Endothelial cell of umbilical vein (primary cell): ENCODE measurements at regions not wholly inside any gene's neighbourhood (a gene's known extent, or its start where the extent isn't known, plus 50 kb on each side); places are given as distances from the start of the nearest gene placed in this dataset.

Experiments used
- BruUV-seq: library from RNA; stranded (reverse); fragments of 400-500 nt; replicated peaks from 2 replicates; lab custom pipeline; 2021; lab: Mats Ljungman, UMichigan
- CTCF ChIA-PET: fragments of 300-600, 350-600 bp; sonication (Branson Sonifier 250); formaldehyde crosslinking; loops from one replicate; lab custom pipeline; 2021; ENCODE audit warnings: antibody characterized with exemption, inconsistent platforms; lab: Charles Lee
- POLR2A ChIA-PET: fragments of 300-600, 350-600 bp; sonication (Branson Sonifier 250); formaldehyde crosslinking; loops from one replicate; lab custom pipeline; 2021; ENCODE audit warnings: antibody characterized with exemption, inconsistent platforms; lab: Charles Lee
- DNase-seq: peaks from one replicate; pipeline ENCODE4 v3.0.0-alpha.2; 2011; ENCODE audit warnings: low read depth, low spot score
- FAIRE-seq: peaks from 2 replicates; lab custom pipeline; 2011; peaks lifted over from hg19 to GRCh38; lab: Jason Lieb, UNC
- H2AFZ ChIP-seq: 2 replicates; pipeline ENCODE4 v1.6.0; 2012; ENCODE audit warnings: low read depth, low read length, control low read depth, inconsistent platforms
- H3K27ac ChIP-seq: 2 replicates; pipeline ENCODE4 v1.5.1; 2011; ENCODE audit warnings: low read depth, mild to moderate bottlenecking, control low read depth, low read length, moderate library complexity; ENCODE audit not compliant: insufficient read depth
- H3K27me3 ChIP-seq, 2 experiments: 2 replicates each; pipeline versions ENCODE4 v1.6.0 to v1.6.1; 2011; ENCODE audit warnings: low read length in 2 of 2, mixed read lengths in 1 of 2; ENCODE audit not compliant: control insufficient read depth in 2 of 2, insufficient read depth in 2 of 2
- H3K36me3 ChIP-seq, 2 experiments: 2 replicates in 1 of 2; 3 replicates in 1 of 2; pipeline ENCODE4 v1.5.1; 2011; ENCODE audit warnings: low read length in 2 of 2, mild to moderate bottlenecking in 1 of 2, moderate library complexity in 1 of 2; ENCODE audit not compliant: control insufficient read depth in 2 of 2, insufficient read depth in 2 of 2; ENCODE audit errors: extremely low read depth in 1 of 2
- H3K4me1 ChIP-seq: 3 replicates; pipeline ENCODE4 v1.5.1; 2011; ENCODE audit warnings: mild to moderate bottlenecking, low read length; ENCODE audit not compliant: control insufficient read depth, insufficient read depth; ENCODE audit errors: extremely low read depth
- H3K4me2 ChIP-seq: 2 replicates; pipeline ENCODE4 v1.6.1; 2011; ENCODE audit warnings: low read length, control low read depth, mixed read lengths; ENCODE audit not compliant: insufficient read depth
- H3K4me3 ChIP-seq, 3 experiments: fragments of 200-600 bp in 1 of 3; sonication (generic), shearing (Covaris generic) in 1 of 3; replicated peaks in 1 of 3; 2 replicates each; pipeline ENCODE4 v1.5.1; 2011 to 2016; ENCODE audit warnings: control low read depth in 3 of 3, low read length in 3 of 3, mild to moderate bottlenecking in 2 of 3, inconsistent platforms in 1 of 3, low read depth in 1 of 3, moderate library complexity in 1 of 3; ENCODE audit not compliant: insufficient read depth in 1 of 3
- H3K79me2 ChIP-seq: 2 replicates; pipeline ENCODE4 v1.6.0; 2012; ENCODE audit warnings: low read length, inconsistent platforms; ENCODE audit not compliant: control insufficient read depth, insufficient read depth
- H3K9ac ChIP-seq: replicated peaks from 2 replicates; pipeline ENCODE3; 2011; ENCODE audit warnings: low read length, control low read depth; ENCODE audit not compliant: insufficient read depth; ENCODE audit errors: extremely low read depth
- H3K9me1 ChIP-seq: replicated peaks from 3 replicates; pipeline ENCODE4 v1.6.0; 2011; ENCODE audit warnings: mild to moderate bottlenecking, low read length; ENCODE audit not compliant: control insufficient read depth, insufficient read depth; ENCODE audit errors: extremely low read depth
- H3K9me3 ChIP-seq: replicated peaks from 2 replicates; pipeline ENCODE4 v1.5.1; 2012; ENCODE audit warnings: low read length, inconsistent platforms; ENCODE audit not compliant: control insufficient read depth, insufficient read depth
- H4K20me1 ChIP-seq: replicated peaks from 2 replicates; pipeline ENCODE3; 2011; ENCODE audit warnings: mild to moderate bottlenecking, low read length; ENCODE audit not compliant: control insufficient read depth, insufficient read depth; ENCODE audit errors: extremely low read depth
- EZH2 ChIP-seq: IDR thresholded peaks from 2 replicates; pipeline ENCODE4 v1.6.1; 2012; ENCODE audit warnings: borderline replicate concordance, low read depth, mild to moderate bottlenecking, moderate library complexity, low read length, inconsistent platforms; ENCODE audit not compliant: severe bottlenecking
- FOS ChIP-seq: IDR thresholded peaks from 2 replicates; pipeline ENCODE4 v1.6.1; 2011; ENCODE audit warnings: mild to moderate bottlenecking, low read length, moderate library complexity, borderline replicate concordance; ENCODE audit not compliant: insufficient read depth
- GATA2 ChIP-seq: IDR thresholded peaks from 2 replicates; pipeline ENCODE4 v1.7.0; 2011; ENCODE audit warnings: low read depth, mild to moderate bottlenecking, moderate library complexity, mixed read lengths, low read length; ENCODE audit not compliant: insufficient read length, insufficient read depth
- JUN ChIP-seq: IDR thresholded peaks from 2 replicates; pipeline ENCODE4 v1.6.1; 2011; ENCODE audit warnings: borderline replicate concordance, low read depth; ENCODE audit not compliant: insufficient read length, insufficient read depth
- MYC ChIP-seq: IDR thresholded peaks from one replicate; pipeline ENCODE4 v1.6.1; 2011; ENCODE audit warnings: mild to moderate bottlenecking, low read depth, low read length
- POLR2A ChIP-seq: IDR thresholded peaks from 2 replicates; pipeline ENCODE4 v1.6.1; 2012; ENCODE audit warnings: low read depth, mild to moderate bottlenecking, control low read depth, low read length
- POLR2AphosphoS5 ChIP-seq: IDR thresholded peaks from 2 replicates; pipeline ENCODE4 v1.6.1; 2012; ENCODE audit warnings: low read depth, mild to moderate bottlenecking, control low read depth, low read length, moderate library complexity; ENCODE audit not compliant: insufficient read depth
- dilution Hi-C: fragments of 300-500 bp; cut with MboI; formaldehyde crosslinking; loops from one replicate; pipeline ENCODE4 v1.15.0; 2019; ENCODE audit warnings: low sequenced_read_pairs; ENCODE audit not compliant: extremely low pct_ligation_motif_present
- intact Hi-C: fragments of 100-400 bp; cut with micrococcal nuclease; formaldehyde crosslinking; loops from one replicate; pipeline ENCODE4 v1.10.0; 2022
- TF ChIP-seq, protein P1 (sequence below), 2 donors: IDR thresholded peaks; 1 replicate in 1 of 2; 2 replicates in 1 of 2; pipeline ENCODE4 v1.5.1; 2011; ENCODE audit warnings: low read length in 2 of 2, mild to moderate bottlenecking in 2 of 2, moderate library complexity in 2 of 2, control low read depth in 1 of 2, inconsistent platforms in 1 of 2, low read depth in 1 of 2; ENCODE audit not compliant: insufficient read depth in 1 of 2; ENCODE audit errors: extremely low read depth in 1 of 2
- TF ChIP-seq, protein P2 (sequence below): IDR thresholded peaks from 2 replicates; pipeline ENCODE4 v1.6.1; 2011; ENCODE audit not compliant: insufficient read depth, insufficient read length

DNA sequence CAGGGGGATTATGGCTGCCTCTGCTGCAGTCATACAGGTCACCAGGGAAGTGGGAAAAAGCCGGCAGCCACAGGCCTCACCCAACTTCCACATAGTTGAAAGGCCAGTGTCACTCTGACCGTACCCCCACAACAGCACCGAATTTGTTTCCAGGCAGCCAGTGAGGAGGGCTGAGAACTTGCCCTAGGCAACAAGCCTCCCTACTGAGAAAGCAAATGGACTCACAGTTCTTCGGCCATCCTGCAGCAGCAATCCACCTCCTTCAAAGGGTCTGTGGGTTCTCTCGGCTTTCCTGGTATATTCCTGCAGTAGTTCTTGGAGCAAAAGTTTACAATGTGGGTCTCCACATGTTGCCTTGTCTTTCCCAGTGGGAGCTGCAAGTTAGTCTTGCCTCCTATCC lies 251.3 kb downstream of the ETNK1 start:
- intact Hi-C loops (no loop called here), dilution Hi-C loops (no loop called here)
- no peak overlapping the region for H3K4me2 ChIP-seq
- TF ChIP-seq FOS = no peak
- no peak for TF ChIP-seq GATA2
- TF ChIP-seq, protein P1, sequence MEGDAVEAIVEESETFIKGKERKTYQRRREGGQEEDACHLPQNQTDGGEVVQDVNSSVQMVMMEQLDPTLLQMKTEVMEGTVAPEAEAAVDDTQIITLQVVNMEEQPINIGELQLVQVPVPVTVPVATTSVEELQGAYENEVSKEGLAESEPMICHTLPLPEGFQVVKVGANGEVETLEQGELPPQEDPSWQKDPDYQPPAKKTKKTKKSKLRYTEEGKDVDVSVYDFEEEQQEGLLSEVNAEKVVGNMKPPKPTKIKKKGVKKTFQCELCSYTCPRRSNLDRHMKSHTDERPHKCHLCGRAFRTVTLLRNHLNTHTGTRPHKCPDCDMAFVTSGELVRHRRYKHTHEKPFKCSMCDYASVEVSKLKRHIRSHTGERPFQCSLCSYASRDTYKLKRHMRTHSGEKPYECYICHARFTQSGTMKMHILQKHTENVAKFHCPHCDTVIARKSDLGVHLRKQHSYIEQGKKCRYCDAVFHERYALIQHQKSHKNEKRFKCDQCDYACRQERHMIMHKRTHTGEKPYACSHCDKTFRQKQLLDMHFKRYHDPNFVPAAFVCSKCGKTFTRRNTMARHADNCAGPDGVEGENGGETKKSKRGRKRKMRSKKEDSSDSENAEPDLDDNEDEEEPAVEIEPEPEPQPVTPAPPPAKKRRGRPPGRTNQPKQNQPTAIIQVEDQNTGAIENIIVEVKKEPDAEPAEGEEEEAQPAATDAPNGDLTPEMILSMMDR (IDR thresholded peaks at IDR 0.05; ENCODE audit: extremely low read depth in 1 of 2, insufficient read depth in 1 of 2, low read depth in 1 of 2, low read length in 2 of 2) = no peak
- TF ChIP-seq EZH2 = no peak
- TF ChIP-seq JUN = no peak
- no peak for TF ChIP-seq MYC
- TF ChIP-seq POLR2AphosphoS5 = no peak
- TF ChIP-seq, protein P2, sequence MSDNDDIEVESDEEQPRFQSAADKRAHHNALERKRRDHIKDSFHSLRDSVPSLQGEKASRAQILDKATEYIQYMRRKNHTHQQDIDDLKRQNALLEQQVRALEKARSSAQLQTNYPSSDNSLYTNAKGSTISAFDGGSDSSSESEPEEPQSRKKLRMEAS = no peak
- TF ChIP-seq POLR2A = no peak
- H3K27ac ChIP-seq = no peak overlapping the region
- no peak overlapping the region for H2AFZ ChIP-seq
- H3K9me1 ChIP-seq = no peaks in the 10 kb centered on the region
- ChIA-PET CTCF (no interaction called here), POLR2A (no interaction called here)
- H3K36me3 ChIP-seq = no peaks in the 10 kb centered on the region
- no peak overlapping the region for H3K4me3 ChIP-seq
- no peaks in the 10 kb centered on the region for H3K27me3 ChIP-seq
- FAIRE-seq (no peak), DNase-seq (no peak)
- H3K9me3 ChIP-seq = no peaks in the 10 kb centered on the region
- H3K79me2 ChIP-seq = no peaks in the 10 kb centered on the region
- no peaks in the 10 kb centered on the region for H3K4me1 ChIP-seq
- BruUV-seq = no TSS peak
- no peak overlapping the region for H3K9ac ChIP-seq
- no peaks in the 10 kb centered on the region for H4K20me1 ChIP-seq
